G401 (cell line): ENCODE measurements at regions not wholly inside any gene's neighbourhood (a gene's known extent, or its start where the extent isn't known, plus 50 kb on each side); places are given as distances from the start of the nearest gene placed in this dataset.

Source experiments
- DNase-seq: peaks from one replicate; pipeline ENCODE4 v3.0.0-alpha.2; 2015; ENCODE audit warnings: low spot score
- in situ Hi-C: cut with HindIII; loops from 2 replicates; pipeline ENCODE4 v1.10.0; 2016; ENCODE audit warnings: low sequenced_read_pairs, mixed read lengths

- DNase-seq = no peak
- in situ Hi-C loops = no loop called here
These were observed 204.7 kb upstream of the MCTP2 start for GRCh38 chr15:94026458-94027304.

- no peak for DNase-seq
- in situ Hi-C loops = no loop called here
These were observed 207.8 kb upstream of the MCTP2 start for GRCh38 chr15:94023531-94023930.

GRCh38 chr15:94021621-94022320 is 209.6 kb upstream of the MCTP2 start:
- no peak for DNase-seq
- in situ Hi-C loops = no loop called here

GRCh38 chr15:94019062-94019461 is 212.3 kb upstream of the MCTP2 start:
- no peak for DNase-seq
- in situ Hi-C loops = no loop called here

GRCh38 chr15:94015324-94015723 is 216.0 kb upstream of the MCTP2 start:
- in situ Hi-C loops = no loop called here
- no peak for DNase-seq

GRCh38 chr15:94008104-94009074 is 223.0 kb upstream of the MCTP2 start:
- DNase-seq = no peak

GRCh38 chr15:94004697-94005096 is 226.7 kb upstream of the MCTP2 start:
- no peak for DNase-seq
- in situ Hi-C loops = no loop called here

More at GRCh38 chr15:94008104-94009074, 223.0 kb upstream of the MCTP2 start:
- in situ Hi-C loops = no loop called here

- no peak for DNase-seq
- in situ Hi-C loops = no loop called here
These were observed 229.3 kb upstream of the MCTP2 start for GRCh38 chr15:94002041-94002440.

- DNase-seq = no peak
- in situ Hi-C loops = no loop called here
These were observed 230.0 kb upstream of the MCTP2 start for GRCh38 chr15:94001255-94001801.

- in situ Hi-C loops = no loop called here
These were observed 230.8 kb upstream of the MCTP2 start for GRCh38 chr15:94000606-94001005.

GRCh38 chr15:93997071-93997658 is 234.2 kb upstream of the MCTP2 start:
- in situ Hi-C loops = no loop called here
- peak; percentile 8 for DNase-seq

More at GRCh38 chr15:94000606-94001005, 230.8 kb upstream of the MCTP2 start:
- DNase-seq = no peak

- no peak for DNase-seq
- in situ Hi-C loops = no loop called here
These were observed 241.8 kb upstream of the MCTP2 start for GRCh38 chr15:93989440-93989998.

- DNase-seq = no peak
- in situ Hi-C loops = no loop called here
These were observed 244.3 kb upstream of the MCTP2 start for GRCh38 chr15:93987068-93987467.

GRCh38 chr15:93986400-93986984 is 244.9 kb upstream of the MCTP2 start:
- no peak for DNase-seq

GRCh38 chr15:93985925-93986324 is 245.4 kb upstream of the MCTP2 start:
- DNase-seq = no peak
- in situ Hi-C loops = no loop called here

More at GRCh38 chr15:93986400-93986984, 244.9 kb upstream of the MCTP2 start:
- in situ Hi-C loops = no loop called here

- in situ Hi-C loops = no loop called here
- no peak for DNase-seq
These were observed 246.2 kb upstream of the MCTP2 start for GRCh38 chr15:93985176-93985575.

- in situ Hi-C loops = no loop called here
- DNase-seq = no peak
These were observed 247.8 kb upstream of the MCTP2 start for GRCh38 chr15:93983526-93983925.

- in situ Hi-C loops = no loop called here
- no peak for DNase-seq
These were observed 249.1 kb upstream of the MCTP2 start for GRCh38 chr15:93982226-93982727.
